HepG2 (cell line): ENCODE measurements at regions not wholly inside any gene's neighbourhood (a gene's known extent, or its start where the extent isn't known, plus 50 kb on each side); places are given as distances from the start of the nearest gene placed in this dataset.
"Not testable (repeated sequence)": the region's sequence is repeated elsewhere in the genome, so short reads cannot be mapped to it uniquely, and the experiment has no call there.

Experiments
- ELF3 ChIP-seq: IDR thresholded peaks from 2 replicates; pipeline ENCODE4 v1.6.1; 2016; ENCODE audit warnings: missing genetic modification reagents, missing compliant biosample characterization
- GABPA ChIP-seq, 2 experiments: IDR thresholded peaks; 2 replicates each; pipeline ENCODE4 v1.6.1; 2011 to 2016; ENCODE audit warnings: low read depth in 2 of 2, low read length in 1 of 2, missing biosample characterization in 1 of 2, missing genetic modification characterization in 1 of 2
- HIVEP1 ChIP-seq: sonication (generic); formaldehyde crosslinking; IDR thresholded peaks from 2 replicates; pipeline ENCODE4 v1.4.0; 2020; ENCODE audit warnings: mild to moderate bottlenecking, missing genetic modification reagents
- HMGXB4 ChIP-seq, 2 experiments: sonication (generic) in 1 of 2; formaldehyde crosslinking in 1 of 2; IDR thresholded peaks; 2 replicates each; pipeline versions ENCODE4 v1.4.0 to v1.6.1; 2018 to 2020; ENCODE audit warnings: missing genetic modification reagents in 2 of 2, borderline replicate concordance in 1 of 2, low read depth in 1 of 2, mild to moderate bottlenecking in 1 of 2, missing biosample characterization in 1 of 2
- HNRNPLL ChIP-seq: fragments of 200-400 bp; formaldehyde crosslinking; IDR thresholded peaks from 2 replicates; pipeline ENCODE4 v1.6.1; 2017; ENCODE audit warnings: mild to moderate bottlenecking, low read depth, low read length; ENCODE audit not compliant: poor library complexity, severe bottlenecking
- RARA ChIP-seq: IDR thresholded peaks from 2 replicates; pipeline ENCODE4 v1.6.1; 2016; ENCODE audit warnings: missing genetic modification reagents, missing compliant biosample characterization
- THAP11 ChIP-seq: IDR thresholded peaks from 2 replicates; pipeline ENCODE4 v1.6.1; 2016; ENCODE audit warnings: missing biosample characterization, missing genetic modification reagents
- ZNF142 ChIP-seq: sonication (generic); formaldehyde crosslinking; IDR thresholded peaks from 2 replicates; pipeline ENCODE4 v1.4.0; 2020; ENCODE audit warnings: missing genetic modification reagents
- ZNF333 ChIP-seq: sonication (generic); formaldehyde crosslinking; IDR thresholded peaks from 2 replicates; pipeline ENCODE4 v1.4.0; 2020; ENCODE audit warnings: mild to moderate bottlenecking, missing genetic modification reagents, borderline replicate concordance
- ZNF407 ChIP-seq: sonication (generic); formaldehyde crosslinking; IDR thresholded peaks from one replicate; pipeline ENCODE4 v1.5.1; 2020; ENCODE audit warnings: mild to moderate bottlenecking, missing genetic modification reagents; ENCODE audit errors: not compliant biosample characterization

GRCh38 chr20:30723934-30724687, 533.4 kb upstream of the DEFB115 start (continued):
- TF ChIP-seq RARA, result peak; percentile 14; the same call in 1 of the 2 replicates
- peak; percentile 51; the same call in 1 of the 2 replicates for TF ChIP-seq HIVEP1 (CRISPR knock-in tag)
- peak; percentile 63 for TF ChIP-seq ELF3
- TF ChIP-seq HNRNPLL, result peak; percentile 69
- peak; percentile 74 for TF ChIP-seq ZNF407 (CRISPR knock-in tag)
- TF ChIP-seq HMGXB4 (CRISPR knock-in tag; IDR thresholded peaks at IDR 0.05; ENCODE audit: borderline replicate concordance in 1 of 2, low read depth in 1 of 2), result peak in 1 of 2 experiments; percentile 55; a peak in 1 of 4 replicates
- TF ChIP-seq ZNF333 (CRISPR knock-in tag), result 0 out of 2 replicates have a peak, but pooled peaks have one; percentile 36
- TF ChIP-seq THAP11 (CRISPR knock-in tag), result peak; percentile 55; the same call in 1 of the 2 replicates
- TF ChIP-seq GABPA (IDR thresholded peaks at IDR 0.05; ENCODE audit: low read depth, low read length), result not testable (repeated sequence)
- TF ChIP-seq GABPA (CRISPR knock-in tag; IDR thresholded peaks at IDR 0.05; ENCODE audit: low read depth), result peak; percentile 46; the same call in 1 of the 2 replicates
- TF ChIP-seq ZNF142 (CRISPR knock-in tag), result peak; percentile 56; the same call in 1 of the 2 replicates
